ENCODE measurements at regions not wholly inside any gene's neighbourhood (a gene's known extent, or its start where the extent isn't known, plus 50 kb on each side); places are given as distances from the start of the nearest gene placed in this dataset. TPM values are rescaled to one million over a fixed set of nuclear protein-coding genes. Genes with fewer than 3 reads are reported as not detected.

- peaks cover 27% of the 10 kb centered on the region for H3K27me3 Mint-ChIP-seq (ENCODE audit: low read depth)
- H3K4me1 Mint-ChIP-seq (ENCODE audit: low read depth) = no peaks in the 10 kb centered on the region
- no peak for DNase-seq (ENCODE audit: low spot score)
- H3K4me3 Mint-ChIP-seq (ENCODE audit: unreplicated experiment) = no peak overlapping the region
- peaks cover 1% of the 10 kb centered on the region for H3K36me3 Mint-ChIP-seq (ENCODE audit: low read depth)
- no peak for TF ChIP-seq CTCF (IDR thresholded peaks at IDR 0.05)
- no peak overlapping the region for H3K27ac Mint-ChIP-seq (ENCODE audit: unreplicated experiment)
- peaks cover 18% of the 10 kb centered on the region for H3K9me3 Mint-ChIP-seq (ENCODE audit: low read depth)
Observed at GRCh38 chr2:132366421-132367180, 50.0 kb upstream of the GPR39 start.

Small RNAs in the stretch of these regions (microRNA-seq; reads per million reads assigned to microRNA genes)
- not detected for gene MIR663B (ENCODE audit: borderline number of aligned reads)

All from chondrocyte (in vitro differentiated cells).